Mucosa of stomach (tissue), 1 donor: ENCODE measurements at regions not wholly inside any gene's neighbourhood (a gene's known extent, or its start where the extent isn't known, plus 50 kb on each side); places are given as distances from the start of the nearest gene placed in this dataset.

ENCODE experiments used
- H3K27me3 ChIP-seq: one replicate; pipeline ENCODE4 v1.7.0; 2013; ENCODE audit warnings: mild to moderate bottlenecking, low read length; ENCODE audit not compliant: control insufficient read depth, insufficient read depth
- H3K36me3 ChIP-seq: one replicate; pipeline ENCODE4 v1.7.0; 2013; ENCODE audit warnings: low read length; ENCODE audit not compliant: control insufficient read depth, insufficient read depth
- H3K4me1 ChIP-seq: one replicate; pipeline ENCODE4 v1.7.0; 2013; ENCODE audit warnings: mild to moderate bottlenecking, low read length; ENCODE audit not compliant: control insufficient read depth, insufficient read depth
- H3K4me3 ChIP-seq: one replicate; pipeline ENCODE4 v1.7.0; 2013; ENCODE audit warnings: low read length
- H3K9ac ChIP-seq: one replicate; pipeline ENCODE4 v1.7.0; 2013; ENCODE audit warnings: mild to moderate bottlenecking, low read length, moderate library complexity
- H3K9me3 ChIP-seq: one replicate; pipeline ENCODE4 v1.7.0; 2013; ENCODE audit warnings: mild to moderate bottlenecking, low read length, moderate library complexity; ENCODE audit not compliant: control insufficient read depth
- donor health status: Pancreatic carcinoma.

- Histone ChIP-seq H3K36me3 (no peaks in the 10 kb centered on the region), H3K9me3 (no peaks in the 10 kb centered on the region), H3K4me3 (no peak overlapping the region), H3K4me1 (no peaks in the 10 kb centered on the region), H3K27me3 (no peaks in the 10 kb centered on the region), H3K9ac (no peak overlapping the region)
Measured at GRCh38 chr14:84421621-84422020, 1108.3 kb upstream of the FLRT2 start.

DNA sequence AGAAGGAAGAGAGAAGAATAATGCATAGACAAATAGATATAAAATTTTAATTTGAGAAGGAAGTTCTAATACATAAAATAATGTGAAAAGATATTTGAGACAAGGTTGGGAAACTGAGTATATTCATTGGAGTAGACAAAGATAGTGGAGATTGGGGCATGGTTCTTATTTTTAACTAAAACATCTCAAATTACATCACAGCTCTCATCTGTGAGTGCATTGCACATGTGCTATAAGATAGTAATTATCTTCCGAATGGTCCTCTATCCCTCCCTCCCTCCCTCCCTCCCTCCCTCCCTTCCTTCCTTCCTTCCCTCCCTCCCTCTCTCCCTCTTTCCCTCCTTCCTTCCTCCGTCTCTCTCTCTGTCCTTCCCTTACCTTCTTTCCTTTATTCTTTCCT is 1104.0 kb upstream of the FLRT2 start:
- Histone ChIP-seq H3K27me3 (no peaks in the 10 kb centered on the region), H3K4me1 (no peaks in the 10 kb centered on the region), H3K9me3 (no peaks in the 10 kb centered on the region), H3K4me3 (no peak overlapping the region), H3K36me3 (no peaks in the 10 kb centered on the region), H3K9ac (no peak overlapping the region)

- H3K9me3 ChIP-seq = no peaks in the 10 kb centered on the region
- H3K4me1 ChIP-seq = no peaks in the 10 kb centered on the region
- no peaks in the 10 kb centered on the region for H3K36me3 ChIP-seq
- H3K27me3 ChIP-seq = no peaks in the 10 kb centered on the region
- no peak overlapping the region for H3K4me3 ChIP-seq
- H3K9ac ChIP-seq = no peak overlapping the region
Measured at GRCh38 chr14:84432676-84433075, 1097.3 kb upstream of the FLRT2 start.

DNA sequence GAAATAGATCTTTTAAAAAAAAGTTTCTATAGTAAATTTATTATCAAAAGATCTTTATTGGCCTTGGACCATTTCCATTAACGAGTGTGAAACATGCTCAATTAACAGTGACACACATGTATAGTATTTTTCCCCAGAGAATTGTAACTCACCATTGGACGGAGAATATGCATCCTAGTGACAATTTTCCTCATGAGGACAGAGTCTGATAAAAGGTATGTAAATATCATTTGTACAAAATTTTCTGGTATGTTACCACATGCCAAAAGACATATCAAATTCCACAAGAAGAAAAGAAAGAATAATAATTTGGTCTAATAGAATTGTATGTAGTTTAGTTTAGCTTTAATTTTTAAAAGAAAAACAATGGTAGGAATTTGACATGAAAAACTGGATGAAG is 1096.0 kb upstream of the FLRT2 start:
- no peak overlapping the region for H3K9ac ChIP-seq
- no peaks in the 10 kb centered on the region for H3K36me3 ChIP-seq
- H3K27me3 ChIP-seq = no peaks in the 10 kb centered on the region
- no peaks in the 10 kb centered on the region for H3K4me1 ChIP-seq
- no peaks in the 10 kb centered on the region for H3K9me3 ChIP-seq
- no peak overlapping the region for H3K4me3 ChIP-seq

- Histone ChIP-seq H3K36me3 (no peaks in the 10 kb centered on the region), H3K4me3 (no peak overlapping the region), H3K4me1 (no peaks in the 10 kb centered on the region), H3K9me3 (no peaks in the 10 kb centered on the region), H3K27me3 (no peaks in the 10 kb centered on the region), H3K9ac (no peak overlapping the region)
Measured at GRCh38 chr14:84435820-84436324, 1094.1 kb upstream of the FLRT2 start.

GRCh38 chr14:84436528-84436927 is 1093.4 kb upstream of the FLRT2 start:
- Histone ChIP-seq H3K4me3 (no peak overlapping the region), H3K27me3 (no peaks in the 10 kb centered on the region), H3K36me3 (no peaks in the 10 kb centered on the region), H3K4me1 (no peaks in the 10 kb centered on the region), H3K9ac (no peak overlapping the region), H3K9me3 (no peaks in the 10 kb centered on the region)

GRCh38 chr14:84442521-84442920 is 1087.4 kb upstream of the FLRT2 start:
- Histone ChIP-seq H3K4me1 (peaks cover 9% of the 10 kb centered on the region), H3K9me3 (no peaks in the 10 kb centered on the region), H3K9ac (no peak overlapping the region), H3K4me3 (no peak overlapping the region), H3K27me3 (no peaks in the 10 kb centered on the region), H3K36me3 (no peaks in the 10 kb centered on the region)

DNA sequence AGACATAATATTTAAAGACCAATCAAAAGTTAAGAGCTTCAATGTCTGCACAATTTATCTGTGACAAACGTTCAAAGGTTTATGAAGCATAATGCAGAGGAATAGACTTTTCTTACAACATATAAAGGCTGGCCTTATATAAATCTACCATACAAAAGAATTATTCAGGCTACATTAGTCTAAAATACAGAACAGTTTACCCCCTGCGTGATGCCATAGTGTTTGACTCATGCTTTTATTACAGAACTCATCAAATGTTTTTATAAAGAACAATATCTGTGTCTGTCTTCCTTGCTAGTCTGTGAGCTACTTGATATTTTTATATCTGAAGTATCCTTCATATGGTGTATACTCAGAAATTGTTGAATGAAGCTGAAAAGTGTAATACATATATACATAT is 1084.5 kb upstream of the FLRT2 start:
- Histone ChIP-seq H3K4me1 (peaks cover 9% of the 10 kb centered on the region), H3K9me3 (no peaks in the 10 kb centered on the region), H3K4me3 (no peak overlapping the region), H3K36me3 (no peaks in the 10 kb centered on the region), H3K9ac (no peak overlapping the region), H3K27me3 (no peaks in the 10 kb centered on the region)

- H3K36me3 ChIP-seq = no peaks in the 10 kb centered on the region
- no peak overlapping the region for H3K9ac ChIP-seq
- no peaks in the 10 kb centered on the region for H3K27me3 ChIP-seq
- H3K4me3 ChIP-seq = no peak overlapping the region
- H3K9me3 ChIP-seq = no peaks in the 10 kb centered on the region
- peaks cover 9% of the 10 kb centered on the region for H3K4me1 ChIP-seq
Measured at GRCh38 chr14:84446250-84446649, 1083.7 kb upstream of the FLRT2 start.

DNA sequence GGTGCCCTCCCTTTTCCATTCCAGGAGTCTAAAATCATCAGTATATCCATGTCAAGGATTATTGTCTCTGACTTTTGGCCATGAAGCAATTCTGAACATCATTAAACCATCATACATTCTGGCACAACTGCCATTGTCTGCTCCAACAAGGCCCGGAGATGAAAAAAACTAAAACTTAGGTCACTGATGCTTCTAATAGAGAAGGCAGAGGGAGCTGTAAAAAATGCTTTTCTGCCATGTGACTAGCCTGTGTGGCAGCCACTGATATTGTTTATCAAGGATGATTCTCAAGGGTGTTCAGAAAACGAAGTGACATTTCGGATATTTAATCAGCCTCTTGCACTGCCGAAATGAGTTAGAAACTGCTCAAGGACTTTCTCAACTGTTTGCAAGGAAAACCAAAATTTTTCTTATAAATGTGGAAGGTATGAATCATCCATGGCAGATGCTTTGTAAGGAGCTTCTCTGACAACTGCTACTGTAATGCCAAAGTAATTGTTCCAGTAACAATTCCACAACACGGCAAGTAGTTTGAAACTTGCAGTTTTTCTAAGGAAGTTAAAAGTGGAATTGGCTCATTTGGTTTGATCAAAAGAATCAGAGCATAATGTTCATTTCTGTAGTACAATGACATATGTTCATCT is 1076.5 kb upstream of the FLRT2 start:
- H3K27me3 ChIP-seq = no peaks in the 10 kb centered on the region
- no peak overlapping the region for H3K9ac ChIP-seq
- H3K36me3 ChIP-seq = no peaks in the 10 kb centered on the region

DNA sequence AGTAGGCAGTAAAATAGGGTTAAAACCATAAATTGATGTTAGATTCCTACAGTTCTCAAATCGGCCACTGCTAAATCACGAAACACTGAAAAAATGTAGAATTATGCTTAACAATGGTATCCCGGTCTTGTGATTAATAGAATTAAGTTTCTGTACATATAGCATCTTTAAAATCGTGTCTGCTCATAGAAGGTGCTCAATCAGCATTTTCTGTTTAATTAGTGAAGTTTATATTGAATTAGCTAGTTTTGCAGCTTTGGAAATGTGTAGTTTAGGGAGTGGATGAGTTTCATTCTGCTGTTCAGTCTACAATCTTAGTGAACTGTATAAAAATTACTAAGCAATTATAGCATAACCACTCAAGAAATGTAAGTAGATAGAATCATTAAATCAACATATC is 1075.8 kb upstream of the FLRT2 start:
- Histone ChIP-seq H3K36me3 (no peaks in the 10 kb centered on the region), H3K9me3 (no peaks in the 10 kb centered on the region), H3K9ac (no peak overlapping the region), H3K27me3 (no peaks in the 10 kb centered on the region), H3K4me1 (no peaks in the 10 kb centered on the region), H3K4me3 (no peak overlapping the region)

More for the DNA sequence above, 1076.5 kb upstream of the FLRT2 start:
- H3K9me3 ChIP-seq = no peaks in the 10 kb centered on the region
- no peak overlapping the region for H3K4me3 ChIP-seq
- H3K4me1 ChIP-seq = no peaks in the 10 kb centered on the region

- Histone ChIP-seq H3K4me3 (no peak overlapping the region), H3K9ac (no peak overlapping the region), H3K36me3 (no peaks in the 10 kb centered on the region), H3K9me3 (no peaks in the 10 kb centered on the region), H3K27me3 (no peaks in the 10 kb centered on the region), H3K4me1 (no peaks in the 10 kb centered on the region)
Measured at GRCh38 chr14:84456946-84457345, 1073.0 kb upstream of the FLRT2 start.

GRCh38 chr14:84458881-84459280 is 1071.1 kb upstream of the FLRT2 start:
- H3K4me3 ChIP-seq = no peak overlapping the region

More at GRCh38 chr14:84458881-84459280, 1071.1 kb upstream of the FLRT2 start:
- H3K9me3 ChIP-seq = no peaks in the 10 kb centered on the region
- H3K4me1 ChIP-seq = peaks cover 2% of the 10 kb centered on the region
- no peaks in the 10 kb centered on the region for H3K36me3 ChIP-seq
- no peak overlapping the region for H3K9ac ChIP-seq
- H3K27me3 ChIP-seq = no peaks in the 10 kb centered on the region
